HCT116 (cell line): ENCODE measurements at regions not wholly inside any gene's neighbourhood (a gene's known extent, or its start where the extent isn't known, plus 50 kb on each side); places are given as distances from the start of the nearest gene placed in this dataset.

Source experiments
- ATAC-seq: fragments of 200-7000 bp; cut with Tn5 transposase; 2 replicates; pipeline ENCODE4 v1.9.1; 2020; ENCODE audit warnings: mild to moderate bottlenecking, moderate library complexity
- BruUV-seq: library from RNA; stranded (reverse); fragments of 400-500 nt; replicated peaks from 2 replicates; lab custom pipeline; 2021; lab: Mats Ljungman, UMichigan
- CTCF ChIA-PET: fragments of 300-600 bp; sonication (Branson Sonifier 250); formaldehyde crosslinking; loops from one replicate; lab custom pipeline; 2021; ENCODE audit warnings: antibody characterized with exemption; lab: Charles Lee
- POLR2A ChIA-PET: fragments of 300-600, 350-600 bp; sonication (Branson Sonifier 250); formaldehyde crosslinking; loops from one replicate; lab custom pipeline; 2021; ENCODE audit warnings: antibody characterized with exemption; lab: Charles Lee
- RAD21 ChIA-PET, 2 experiments: fragments of 300-600 bp; sonication (Branson Sonifier 250); formaldehyde crosslinking; loops; one replicate each; lab custom pipeline; 2023; ENCODE audit warnings: low total read pairs in 2 of 2; ENCODE audit not compliant: uncharacterized antibody in 2 of 2, unreplicated experiment in 2 of 2, low non-redundant PET in 1 of 2; lab: Charles Lee
- DNase-seq: peaks from one replicate; pipeline ENCODE4 v3.0.0-alpha.2; 2010; ENCODE audit warnings: low read depth, low spot score
- H2AFZ ChIP-seq: fragments of 200-600 bp; shearing (Covaris generic), sonication (generic); 2 replicates; pipeline ENCODE4 v1.6.1; 2017; ENCODE audit warnings: low read depth, mixed run types, mixed read lengths, antibody characterized with exemption, low read length; ENCODE audit not compliant: poor library complexity, severe bottlenecking
- H3K27ac ChIP-seq: 2 replicates; pipeline ENCODE4 v1.5.1; 2012; ENCODE audit warnings: low read depth, low read length
- H3K27me3 ChIP-seq: fragments of 200-600 bp; sonication (generic); 2 replicates; pipeline ENCODE4 v1.6.1; 2016; ENCODE audit warnings: mixed run types, low read length, mixed read lengths; ENCODE audit not compliant: insufficient read depth
- H3K36me3 ChIP-seq, 2 experiments: fragments of 200-500 bp in 1 of 2; fragments of 200-600 bp in 1 of 2; sonication (Bioruptor generic) in 1 of 2; sonication (generic) in 1 of 2; 2 replicates each; pipeline versions ENCODE4 v1.5.1 to v1.6.1; 2014 to 2016; ENCODE audit warnings: low read length in 2 of 2, inconsistent platforms in 1 of 2, mixed read lengths in 1 of 2, mixed run types in 1 of 2; ENCODE audit not compliant: insufficient read depth in 2 of 2, control insufficient read depth in 1 of 2
- H3K4me1 ChIP-seq, 2 experiments: fragments of 200-600 bp in 1 of 2; sonication (generic) in 1 of 2; 2 replicates each; pipeline versions ENCODE4 v1.5.1 to v1.6.1; 2012 to 2017; ENCODE audit warnings: low read length in 2 of 2, inconsistent platforms in 1 of 2, mild to moderate bottlenecking in 1 of 2, mixed read lengths in 1 of 2, mixed run types in 1 of 2, moderate library complexity in 1 of 2; ENCODE audit not compliant: insufficient read depth in 2 of 2, control insufficient read depth in 1 of 2
- H3K4me2 ChIP-seq: fragments of 200-600 bp; sonication (generic); 2 replicates; pipeline ENCODE4 v1.6.1; 2017; ENCODE audit warnings: mixed run types, low read length, mixed read lengths
- H3K4me3 ChIP-seq, 2 experiments: fragments of 200-600 bp in 1 of 2; sonication (generic) in 1 of 2; replicated peaks in 1 of 2; 2 replicates each; pipeline ENCODE4 v1.5.1; 2011 to 2016; ENCODE audit warnings: low read length in 2 of 2, control low read depth in 1 of 2, low read depth in 1 of 2, mild to moderate bottlenecking in 1 of 2, mixed read lengths in 1 of 2, mixed run types in 1 of 2
- H3K79me2 ChIP-seq: fragments of 200-600 bp; sonication (generic); 2 replicates; pipeline ENCODE4 v1.6.1; 2017; ENCODE audit warnings: mild to moderate bottlenecking, mixed run types, low read length, moderate library complexity, mixed read lengths; ENCODE audit not compliant: insufficient read depth
- H3K9ac ChIP-seq: fragments of 200-600 bp; sonication (generic); 2 replicates; pipeline ENCODE4 v1.6.1; 2016; ENCODE audit warnings: low read length, mixed read lengths
- H3K9me2 ChIP-seq: fragments of 200-600 bp; sonication (generic), shearing (Covaris generic); 2 replicates; pipeline ENCODE4 v1.6.1; 2017; ENCODE audit warnings: mixed run types, mild to moderate bottlenecking, moderate library complexity; ENCODE audit not compliant: insufficient read depth
- H3K9me3 ChIP-seq, 2 experiments: fragments of 200-500 bp in 1 of 2; fragments of 200-600 bp in 1 of 2; sonication (Bioruptor generic) in 1 of 2; sonication (generic) in 1 of 2; 2 replicates each; pipeline ENCODE4 v1.6.1; 2014 to 2017; ENCODE audit warnings: low read length in 2 of 2, mixed read lengths in 2 of 2, inconsistent platforms in 1 of 2, low read depth in 1 of 2, mild to moderate bottlenecking in 1 of 2, mixed run types in 1 of 2, moderate library complexity in 1 of 2; ENCODE audit not compliant: control insufficient read depth in 1 of 2, insufficient read depth in 1 of 2
- H4K20me1 ChIP-seq: fragments of 200-600 bp; sonication (generic), shearing (Covaris generic); 2 replicates; pipeline ENCODE4 v1.6.1; 2017; ENCODE audit warnings: mixed run types, mild to moderate bottlenecking, moderate library complexity; ENCODE audit not compliant: insufficient read depth
- CEBPB ChIP-seq: IDR thresholded peaks from 2 replicates; pipeline ENCODE4 v1.6.1; 2012; ENCODE audit warnings: low read depth
- EGR1 ChIP-seq: IDR thresholded peaks from 2 replicates; pipeline ENCODE4 v1.6.1; 2012; ENCODE audit warnings: low read depth
- EZH2 ChIP-seq: fragments of 200-600 bp; sonication (generic); IDR thresholded peaks from 2 replicates; pipeline ENCODE4 v1.6.1; 2017; ENCODE audit warnings: antibody characterized with exemption, mixed run types
- FOSL1 ChIP-seq: IDR thresholded peaks from 2 replicates; pipeline ENCODE4 v1.6.1; 2012; ENCODE audit warnings: low read depth
- POLR2A ChIP-seq: IDR thresholded peaks from 2 replicates; pipeline ENCODE4 v1.7.0; 2011; ENCODE audit warnings: borderline replicate concordance; ENCODE audit not compliant: insufficient read depth, insufficient read length; ENCODE audit errors: extremely low read depth
- POLR2AphosphoS5 ChIP-seq: IDR thresholded peaks from 2 replicates; pipeline ENCODE4 v1.6.1; 2011; ENCODE audit warnings: mild to moderate bottlenecking, low read depth, low read length, moderate library complexity
- RAD21 ChIP-seq: IDR thresholded peaks from 2 replicates; pipeline ENCODE4 v1.6.1; 2012; ENCODE audit warnings: low read depth, mild to moderate bottlenecking
- SIN3A ChIP-seq: IDR thresholded peaks from 2 replicates; pipeline ENCODE4 v1.6.1; 2012; ENCODE audit warnings: low read depth
- SP1 ChIP-seq: IDR thresholded peaks from 2 replicates; pipeline ENCODE4 v1.6.1; 2012; ENCODE audit warnings: low read depth
- ZFX ChIP-seq: fragments of 450-650 bp; IDR thresholded peaks from 2 replicates; pipeline ENCODE4 v1.6.1; 2017
- ZNF274 ChIP-seq: fragments of 200-500 bp; sonication (Bioruptor generic); IDR thresholded peaks from 2 replicates; pipeline ENCODE4 v1.6.1; 2014; ENCODE audit warnings: mild to moderate bottlenecking, low read depth, low read length, inconsistent platforms
- intact Hi-C: fragments of 100-400 bp; cut with micrococcal nuclease; formaldehyde crosslinking; loops from 2 replicates; pipeline ENCODE4 v1.10.0; 2022
- TF ChIP-seq, protein P1 (sequence below): IDR thresholded peaks from 2 replicates; pipeline ENCODE4 v1.6.1; 2011; ENCODE audit warnings: mild to moderate bottlenecking, low read length, moderate library complexity; ENCODE audit not compliant: insufficient replicate concordance; ENCODE audit errors: extremely low read depth
- TF ChIP-seq, protein P2 (sequence below): IDR thresholded peaks from 2 replicates; pipeline ENCODE4 v1.6.1; 2012; ENCODE audit warnings: low read depth

- no TSS peak for BruUV-seq
- RAD21 ChIA-PET: no interaction called here
- H3K27me3 ChIP-seq: no peaks in the 10 kb centered on the region
These were observed 63.7 kb upstream of the GSC start for GRCh38 chr14:94833633-94834032.

More at GRCh38 chr14:94833633-94834032, 63.7 kb upstream of the GSC start:
- H3K79me2 ChIP-seq: no peaks in the 10 kb centered on the region
- no peak overlapping the region for H2AFZ ChIP-seq
- TF ChIP-seq FOSL1: no peak
- TF ChIP-seq, protein P1, sequence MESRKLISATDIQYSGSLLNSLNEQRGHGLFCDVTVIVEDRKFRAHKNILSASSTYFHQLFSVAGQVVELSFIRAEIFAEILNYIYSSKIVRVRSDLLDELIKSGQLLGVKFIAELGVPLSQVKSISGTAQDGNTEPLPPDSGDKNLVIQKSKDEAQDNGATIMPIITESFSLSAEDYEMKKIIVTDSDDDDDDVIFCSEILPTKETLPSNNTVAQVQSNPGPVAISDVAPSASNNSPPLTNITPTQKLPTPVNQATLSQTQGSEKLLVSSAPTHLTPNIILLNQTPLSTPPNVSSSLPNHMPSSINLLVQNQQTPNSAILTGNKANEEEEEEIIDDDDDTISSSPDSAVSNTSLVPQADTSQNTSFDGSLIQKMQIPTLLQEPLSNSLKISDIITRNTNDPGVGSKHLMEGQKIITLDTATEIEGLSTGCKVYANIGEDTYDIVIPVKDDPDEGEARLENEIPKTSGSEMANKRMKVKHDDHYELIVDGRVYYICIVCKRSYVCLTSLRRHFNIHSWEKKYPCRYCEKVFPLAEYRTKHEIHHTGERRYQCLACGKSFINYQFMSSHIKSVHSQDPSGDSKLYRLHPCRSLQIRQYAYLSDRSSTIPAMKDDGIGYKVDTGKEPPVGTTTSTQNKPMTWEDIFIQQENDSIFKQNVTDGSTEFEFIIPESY: no peak
- TF ChIP-seq POLR2AphosphoS5: no peak
- TF ChIP-seq EGR1: no peak
- no peak for TF ChIP-seq CEBPB
- TF ChIP-seq, protein P2, sequence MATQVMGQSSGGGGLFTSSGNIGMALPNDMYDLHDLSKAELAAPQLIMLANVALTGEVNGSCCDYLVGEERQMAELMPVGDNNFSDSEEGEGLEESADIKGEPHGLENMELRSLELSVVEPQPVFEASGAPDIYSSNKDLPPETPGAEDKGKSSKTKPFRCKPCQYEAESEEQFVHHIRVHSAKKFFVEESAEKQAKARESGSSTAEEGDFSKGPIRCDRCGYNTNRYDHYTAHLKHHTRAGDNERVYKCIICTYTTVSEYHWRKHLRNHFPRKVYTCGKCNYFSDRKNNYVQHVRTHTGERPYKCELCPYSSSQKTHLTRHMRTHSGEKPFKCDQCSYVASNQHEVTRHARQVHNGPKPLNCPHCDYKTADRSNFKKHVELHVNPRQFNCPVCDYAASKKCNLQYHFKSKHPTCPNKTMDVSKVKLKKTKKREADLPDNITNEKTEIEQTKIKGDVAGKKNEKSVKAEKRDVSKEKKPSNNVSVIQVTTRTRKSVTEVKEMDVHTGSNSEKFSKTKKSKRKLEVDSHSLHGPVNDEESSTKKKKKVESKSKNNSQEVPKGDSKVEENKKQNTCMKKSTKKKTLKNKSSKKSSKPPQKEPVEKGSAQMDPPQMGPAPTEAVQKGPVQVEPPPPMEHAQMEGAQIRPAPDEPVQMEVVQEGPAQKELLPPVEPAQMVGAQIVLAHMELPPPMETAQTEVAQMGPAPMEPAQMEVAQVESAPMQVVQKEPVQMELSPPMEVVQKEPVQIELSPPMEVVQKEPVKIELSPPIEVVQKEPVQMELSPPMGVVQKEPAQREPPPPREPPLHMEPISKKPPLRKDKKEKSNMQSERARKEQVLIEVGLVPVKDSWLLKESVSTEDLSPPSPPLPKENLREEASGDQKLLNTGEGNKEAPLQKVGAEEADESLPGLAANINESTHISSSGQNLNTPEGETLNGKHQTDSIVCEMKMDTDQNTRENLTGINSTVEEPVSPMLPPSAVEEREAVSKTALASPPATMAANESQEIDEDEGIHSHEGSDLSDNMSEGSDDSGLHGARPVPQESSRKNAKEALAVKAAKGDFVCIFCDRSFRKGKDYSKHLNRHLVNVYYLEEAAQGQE: no peak
- TF ChIP-seq SP1: no peak
- no peak for TF ChIP-seq ZFX
- no peak for TF ChIP-seq SIN3A
- no peak for TF ChIP-seq RAD21
- no peak for TF ChIP-seq EZH2
- TF ChIP-seq POLR2A: no peak
- TF ChIP-seq ZNF274: no peak
- TF ChIP-seq, all 23 proteins: peak for 0
- Histone ChIP-seq H3K4me1 (no peaks in the 10 kb centered on the region), H4K20me1 (no peaks in the 10 kb centered on the region), H3K27ac (no peak overlapping the region), H3K36me3 (no peaks in the 10 kb centered on the region), H3K9me3 (no peaks in the 10 kb centered on the region), H3K9ac (no peak overlapping the region), H3K9me2 (no peaks in the 10 kb centered on the region), H3K4me2 (no peak overlapping the region), H3K4me3 (no peak overlapping the region)
- DNase-seq (no peak), ATAC-seq (no peak)
- ChIA-PET CTCF (interaction anchor here (2.0 kb wide), 1 partner anchor 10 kb away, joined by 6 read pairs; no protein-coding TSS in a partner anchor), POLR2A (no interaction called here)
- intact Hi-C loops: no loop called here
